ENCODE measurements at regions not wholly inside any gene's neighbourhood (a gene's known extent, or its start where the extent isn't known, plus 50 kb on each side); places are given as distances from the start of the nearest gene placed in this dataset.

DNA sequence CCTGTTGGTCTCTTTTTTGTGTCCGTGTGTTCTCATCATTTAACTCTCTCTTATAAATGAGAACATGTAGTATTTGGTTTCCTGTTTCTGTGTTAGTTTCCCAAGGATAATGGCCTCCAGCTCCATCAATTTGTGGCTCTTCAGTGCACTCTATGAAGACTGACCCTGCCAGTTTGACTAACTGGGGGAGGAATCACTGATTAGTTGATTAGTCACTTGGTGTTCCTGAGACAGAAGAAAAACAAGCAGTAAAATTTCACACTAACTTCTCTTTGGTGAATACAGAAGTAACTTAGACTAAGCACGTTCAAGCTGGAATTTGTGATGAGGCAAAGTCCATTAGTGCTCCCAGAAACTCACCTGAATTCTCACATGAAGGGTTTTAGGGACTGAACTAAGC lies 495.8 kb upstream of the RORB start:
- intact Hi-C loops (cut with micrococcal nuclease; ENCODE audit: unreplicated experiment) = no loop called here

GRCh38 chr9:74006935-74007334 lies 490.2 kb upstream of the RORB start:
- Mint-ChIP-seq H3K4me1 (ENCODE audit: low read depth, unreplicated experiment) (no peaks in the 10 kb centered on the region), H3K36me3 (ENCODE audit: insufficient read depth, unreplicated experiment) (no peaks in the 10 kb centered on the region), H3K27ac (ENCODE audit: unreplicated experiment) (no peak overlapping the region), H3K9me3 (ENCODE audit: unreplicated experiment) (no peaks in the 10 kb centered on the region), H3K27me3 (ENCODE audit: insufficient read depth, unreplicated experiment) (no peaks in the 10 kb centered on the region), H3K4me3 (ENCODE audit: unreplicated experiment) (no peak overlapping the region)
- H3K27me3 ChIP-seq (replicated peaks; ENCODE audit: control insufficient read depth, insufficient read depth, low read length) = no peaks in the 10 kb centered on the region
- H3K9me3 ChIP-seq = no peaks in the 10 kb centered on the region
- TF ChIP-seq, protein P1, sequence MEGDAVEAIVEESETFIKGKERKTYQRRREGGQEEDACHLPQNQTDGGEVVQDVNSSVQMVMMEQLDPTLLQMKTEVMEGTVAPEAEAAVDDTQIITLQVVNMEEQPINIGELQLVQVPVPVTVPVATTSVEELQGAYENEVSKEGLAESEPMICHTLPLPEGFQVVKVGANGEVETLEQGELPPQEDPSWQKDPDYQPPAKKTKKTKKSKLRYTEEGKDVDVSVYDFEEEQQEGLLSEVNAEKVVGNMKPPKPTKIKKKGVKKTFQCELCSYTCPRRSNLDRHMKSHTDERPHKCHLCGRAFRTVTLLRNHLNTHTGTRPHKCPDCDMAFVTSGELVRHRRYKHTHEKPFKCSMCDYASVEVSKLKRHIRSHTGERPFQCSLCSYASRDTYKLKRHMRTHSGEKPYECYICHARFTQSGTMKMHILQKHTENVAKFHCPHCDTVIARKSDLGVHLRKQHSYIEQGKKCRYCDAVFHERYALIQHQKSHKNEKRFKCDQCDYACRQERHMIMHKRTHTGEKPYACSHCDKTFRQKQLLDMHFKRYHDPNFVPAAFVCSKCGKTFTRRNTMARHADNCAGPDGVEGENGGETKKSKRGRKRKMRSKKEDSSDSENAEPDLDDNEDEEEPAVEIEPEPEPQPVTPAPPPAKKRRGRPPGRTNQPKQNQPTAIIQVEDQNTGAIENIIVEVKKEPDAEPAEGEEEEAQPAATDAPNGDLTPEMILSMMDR (IDR thresholded peaks at IDR 0.05; ENCODE audit: insufficient read depth in 1 of 2, low read depth in 1 of 2, low read length in 1 of 2, severe bottlenecking in 1 of 2, unreplicated experiment in 1 of 2) = no peak
- DNase-seq = no peak
- H3K4me3 ChIP-seq (ENCODE audit: low read depth, low read length) = no peak overlapping the region
- no peaks in the 10 kb centered on the region for H3K4me1 ChIP-seq
- intact Hi-C loops (cut with micrococcal nuclease; ENCODE audit: unreplicated experiment) = no loop called here
- no TSS peak for BruUV-seq (replicated peaks)
- no peaks in the 10 kb centered on the region for H3K36me3 ChIP-seq (ENCODE audit: control insufficient read depth, insufficient read depth, low read length)
- ChIA-PET CTCF (no interaction called here), POLR2A (no interaction called here)

More for the DNA sequence above, 495.8 kb upstream of the RORB start:
- DNase-seq = no peak
- H3K4me1 ChIP-seq = no peaks in the 10 kb centered on the region
- Mint-ChIP-seq H3K27ac (ENCODE audit: unreplicated experiment) (no peak overlapping the region), H3K4me1 (ENCODE audit: low read depth, unreplicated experiment) (no peaks in the 10 kb centered on the region), H3K27me3 (ENCODE audit: insufficient read depth, unreplicated experiment) (no peaks in the 10 kb centered on the region), H3K36me3 (ENCODE audit: insufficient read depth, unreplicated experiment) (no peaks in the 10 kb centered on the region), H3K4me3 (ENCODE audit: unreplicated experiment) (no peak overlapping the region), H3K9me3 (ENCODE audit: unreplicated experiment) (no peaks in the 10 kb centered on the region)
- POLR2A ChIA-PET = no interaction called here
- no peaks in the 10 kb centered on the region for H3K36me3 ChIP-seq (ENCODE audit: control insufficient read depth, insufficient read depth, low read length)
- no peaks in the 10 kb centered on the region for H3K9me3 ChIP-seq
- BruUV-seq (replicated peaks) = no TSS peak
- CTCF ChIA-PET = no interaction called here
- no peaks in the 10 kb centered on the region for H3K27me3 ChIP-seq (replicated peaks; ENCODE audit: control insufficient read depth, insufficient read depth, low read length)
- TF ChIP-seq, protein P1 (IDR thresholded peaks at IDR 0.05; ENCODE audit: insufficient read depth in 1 of 2, low read depth in 1 of 2, low read length in 1 of 2, severe bottlenecking in 1 of 2, unreplicated experiment in 1 of 2) = no peak
- H3K4me3 ChIP-seq (ENCODE audit: low read depth, low read length) = no peak overlapping the region

DNA sequence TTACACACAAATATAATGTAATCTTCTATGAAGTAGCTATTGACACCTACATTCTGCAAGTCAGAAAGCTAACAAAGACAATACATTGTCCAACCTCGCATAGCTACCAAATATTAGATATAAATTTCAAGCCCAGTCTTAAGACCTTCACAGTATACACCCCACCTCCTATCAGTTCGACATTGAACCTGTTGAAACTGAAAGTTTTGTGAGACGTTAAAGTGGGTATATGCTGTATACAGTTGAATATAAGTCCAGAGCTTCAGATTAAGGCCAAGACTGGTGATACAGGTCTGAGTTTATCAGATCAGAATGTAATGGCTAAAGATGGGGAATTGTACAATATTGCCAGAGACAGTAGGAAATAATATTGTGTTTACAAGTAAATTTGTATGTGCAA lies 489.3 kb upstream of the RORB start:
- H3K9me3 ChIP-seq = no peaks in the 10 kb centered on the region
- no peak for DNase-seq
- Mint-ChIP-seq H3K27me3 (ENCODE audit: insufficient read depth, unreplicated experiment) (no peaks in the 10 kb centered on the region), H3K4me3 (ENCODE audit: unreplicated experiment) (no peak overlapping the region), H3K4me1 (ENCODE audit: low read depth, unreplicated experiment) (no peaks in the 10 kb centered on the region), H3K36me3 (ENCODE audit: insufficient read depth, unreplicated experiment) (no peaks in the 10 kb centered on the region), H3K9me3 (ENCODE audit: unreplicated experiment) (no peaks in the 10 kb centered on the region), H3K27ac (ENCODE audit: unreplicated experiment) (no peak overlapping the region)
- BruUV-seq (replicated peaks) = no TSS peak
- no peak overlapping the region for H3K4me3 ChIP-seq (ENCODE audit: low read depth, low read length)
- ChIA-PET CTCF (no interaction called here), POLR2A (no interaction called here)
- H3K36me3 ChIP-seq (ENCODE audit: control insufficient read depth, insufficient read depth, low read length) = no peaks in the 10 kb centered on the region
- no peaks in the 10 kb centered on the region for H3K27me3 ChIP-seq (replicated peaks; ENCODE audit: control insufficient read depth, insufficient read depth, low read length)
- TF ChIP-seq, protein P1 (IDR thresholded peaks at IDR 0.05; ENCODE audit: insufficient read depth in 1 of 2, low read depth in 1 of 2, low read length in 1 of 2, severe bottlenecking in 1 of 2, unreplicated experiment in 1 of 2) = no peak
- H3K4me1 ChIP-seq = no peaks in the 10 kb centered on the region
- intact Hi-C loops (cut with micrococcal nuclease; ENCODE audit: unreplicated experiment) = no loop called here

All from Caco-2 (cell line).